Neural progenitor cell (in vitro differentiated cells): ENCODE measurements at regions not wholly inside any gene's neighbourhood (a gene's known extent, or its start where the extent isn't known, plus 50 kb on each side); places are given as distances from the start of the nearest gene placed in this dataset.

ENCODE experiments used
- DNase-seq: peaks from one replicate; pipeline ENCODE4 v3.0.0-alpha.2; 2016; ENCODE audit warnings: low spot score
- H2AFZ ChIP-seq: fragments of 200-600 bp; sonication (generic); replicated peaks from 2 replicates; pipeline ENCODE4 v1.6.1; 2016; ENCODE audit warnings: antibody characterized with exemption
- H3F3A ChIP-seq: fragments of 200-600 bp; sonication (generic); 2 replicates; pipeline ENCODE4 v1.6.1; 2016; ENCODE audit warnings: antibody characterized with exemption, low read depth
- H3K27ac ChIP-seq: fragments of 200-600 bp; sonication (generic); 2 replicates; pipeline ENCODE4 v1.5.1; 2016; ENCODE audit warnings: mild to moderate bottlenecking
- H3K27me3 ChIP-seq: fragments of 200-600 bp; sonication (generic); 2 replicates; pipeline ENCODE4 v1.6.1; 2016; ENCODE audit warnings: mild to moderate bottlenecking, moderate library complexity
- H3K36me3 ChIP-seq: fragments of 200-600 bp; sonication (generic); 2 replicates; pipeline ENCODE4 v1.5.1; 2016
- H3K4me1 ChIP-seq: fragments of 200-600 bp; sonication (generic); 2 replicates; pipeline ENCODE4 v1.6.1; 2016; ENCODE audit warnings: mixed run types
- H3K4me2 ChIP-seq: fragments of 200-600 bp; sonication (generic); 2 replicates; pipeline ENCODE4 v1.6.1; 2016
- H3K4me3 ChIP-seq: fragments of 200-600 bp; sonication (generic); 2 replicates; pipeline ENCODE4 v1.5.1; 2016
- H3K79me2 ChIP-seq: fragments of 200-600 bp; sonication (generic); 2 replicates; pipeline ENCODE4 v1.6.1; 2016; ENCODE audit warnings: low read depth
- H3K9ac ChIP-seq: fragments of 200-600 bp; sonication (generic); 2 replicates; pipeline ENCODE4 v1.6.1; 2016
- H3K9me3 ChIP-seq: fragments of 200-600 bp; sonication (generic); 2 replicates; pipeline ENCODE4 v1.5.1; 2016; ENCODE audit warnings: low read depth
- H4K20me1 ChIP-seq: fragments of 200-600 bp; sonication (generic); 2 replicates; pipeline ENCODE4 v1.6.1; 2016; ENCODE audit warnings: low read depth
- H3K27ac Mint-ChIP-seq: 3 replicates; pipeline ENCODE4 v1.8.0; 2021; ENCODE audit warnings: mixed read lengths
- H3K27me3 Mint-ChIP-seq: 2 replicates; pipeline ENCODE4 v1.8.0; 2022; ENCODE audit warnings: low read depth, mild to moderate bottlenecking, inconsistent platforms, moderate library complexity, mixed read lengths; ENCODE audit not compliant: insufficient read depth
- H3K36me3 Mint-ChIP-seq: 3 replicates; pipeline ENCODE4 v1.8.0; 2021; ENCODE audit warnings: mixed read lengths
- H3K4me1 Mint-ChIP-seq: 3 replicates; pipeline ENCODE4 v1.8.0; 2021; ENCODE audit warnings: mixed read lengths
- H3K4me3 Mint-ChIP-seq: 3 replicates; pipeline ENCODE4 v1.8.0; 2021; ENCODE audit warnings: mild to moderate bottlenecking, moderate library complexity, mixed read lengths
- H3K9me3 Mint-ChIP-seq: 3 replicates; pipeline ENCODE4 v1.8.0; 2020; ENCODE audit warnings: mixed read lengths
- CTCF ChIP-seq: fragments of 200-600 bp; sonication (generic); IDR thresholded peaks from 2 replicates; pipeline ENCODE4 v1.5.1; 2017; ENCODE audit warnings: antibody characterized with exemption, mild to moderate bottlenecking
- EZH2 ChIP-seq: fragments of 200-600 bp; sonication (generic); IDR thresholded peaks from 2 replicates; pipeline ENCODE4 v1.6.1; 2017; ENCODE audit warnings: antibody characterized with exemption, mild to moderate bottlenecking, moderate library complexity
- EZH2phosphoT487 ChIP-seq: fragments of 200-600 bp; sonication (generic); IDR thresholded peaks from 2 replicates; pipeline ENCODE4 v1.6.1; 2017; ENCODE audit warnings: antibody characterized with exemption

DNA sequence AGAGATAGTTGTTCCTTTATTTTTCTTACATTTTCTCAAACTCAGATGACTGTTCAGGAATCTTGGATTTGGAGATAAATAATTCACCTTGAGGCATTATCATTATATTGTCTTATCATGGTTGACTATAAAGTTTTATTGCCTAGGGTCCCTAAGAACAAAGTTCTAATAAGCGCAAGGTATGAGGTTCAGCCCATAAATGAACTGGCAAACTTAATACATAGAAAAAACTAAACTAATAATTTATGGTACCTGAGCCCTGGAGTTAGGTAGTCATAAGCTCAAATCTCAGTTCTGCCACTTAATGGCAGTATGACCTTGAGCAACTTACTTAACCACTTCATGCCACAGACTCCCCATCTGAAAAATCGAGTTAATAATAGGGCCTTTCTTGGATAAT is 334.0 kb upstream of the PBX1 start:
- no peak overlapping the region for H3K4me3 Mint-ChIP-seq
- no peaks in the 10 kb centered on the region for H3K9me3 Mint-ChIP-seq

DNA sequence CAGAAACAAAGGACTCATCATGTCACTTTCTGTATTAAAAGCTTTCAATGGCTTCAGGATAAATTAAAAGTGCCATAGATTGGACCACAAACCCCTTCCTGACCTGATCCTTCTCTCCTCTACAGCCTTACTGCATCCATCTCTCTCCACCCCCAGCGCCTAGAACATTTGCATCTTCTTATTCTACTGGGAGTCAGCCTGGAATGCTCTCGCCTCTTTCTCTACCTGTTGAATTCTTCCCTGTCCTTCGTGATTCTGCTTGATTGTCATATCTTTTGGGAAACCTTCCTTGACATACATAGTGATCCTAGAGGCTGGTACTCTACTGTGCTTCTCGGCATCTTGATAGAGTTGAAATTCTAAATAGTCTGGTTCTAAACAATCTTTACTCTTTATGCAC is 332.0 kb upstream of the PBX1 start:
- Histone ChIP-seq H3K4me3 (no peak overlapping the region), H3K9ac (no peak overlapping the region), H3K4me2 (no peak overlapping the region), H3K79me2 (no peaks in the 10 kb centered on the region), H4K20me1 (no peaks in the 10 kb centered on the region), H3F3A (no peaks in the 10 kb centered on the region), H3K9me3 (no peaks in the 10 kb centered on the region), H3K4me1 (no peaks in the 10 kb centered on the region), H2AFZ (no peak overlapping the region), H3K27ac (no peak overlapping the region), H3K27me3 (no peaks in the 10 kb centered on the region), H3K36me3 (no peaks in the 10 kb centered on the region)
- H3K4me1 Mint-ChIP-seq, result no peaks in the 10 kb centered on the region
- no peaks in the 10 kb centered on the region for H3K27me3 Mint-ChIP-seq
- H3K4me3 Mint-ChIP-seq, result no peak overlapping the region
- no peak overlapping the region for H3K27ac Mint-ChIP-seq
- H3K36me3 Mint-ChIP-seq, result no peaks in the 10 kb centered on the region
- DNase-seq, result no peak
- H3K9me3 Mint-ChIP-seq, result no peaks in the 10 kb centered on the region
- TF ChIP-seq EZH2phosphoT487, result no peak
- no peak for TF ChIP-seq CTCF
- no peak for TF ChIP-seq EZH2

More for the DNA sequence above, 334.0 kb upstream of the PBX1 start:
- H3K27ac ChIP-seq, result no peak overlapping the region
- H3K4me1 ChIP-seq, result no peaks in the 10 kb centered on the region
- DNase-seq, result no peak
- Mint-ChIP-seq H3K27ac (no peak overlapping the region), H3K27me3 (no peaks in the 10 kb centered on the region), H3K4me1 (no peaks in the 10 kb centered on the region), H3K36me3 (no peaks in the 10 kb centered on the region)
- H3K9me3 ChIP-seq, result no peaks in the 10 kb centered on the region
- H3F3A ChIP-seq, result no peaks in the 10 kb centered on the region
- H3K79me2 ChIP-seq, result no peaks in the 10 kb centered on the region
- no peak overlapping the region for H3K9ac ChIP-seq
- H3K4me2 ChIP-seq, result no peak overlapping the region
- TF ChIP-seq EZH2phosphoT487, result no peak
- TF ChIP-seq CTCF, result no peak
- no peak for TF ChIP-seq EZH2
- H3K27me3 ChIP-seq, result no peaks in the 10 kb centered on the region
- no peak overlapping the region for H3K4me3 ChIP-seq
- H3K36me3 ChIP-seq, result no peaks in the 10 kb centered on the region
- no peak overlapping the region for H2AFZ ChIP-seq
- H4K20me1 ChIP-seq, result no peaks in the 10 kb centered on the region

GRCh38 chr1:164228928-164229327 is 330.1 kb upstream of the PBX1 start:
- no peak overlapping the region for H3K27ac Mint-ChIP-seq
- no peaks in the 10 kb centered on the region for H3K9me3 Mint-ChIP-seq
- H3F3A ChIP-seq, result no peaks in the 10 kb centered on the region
- H3K4me3 ChIP-seq, result no peak overlapping the region
- no peaks in the 10 kb centered on the region for H3K36me3 ChIP-seq
- H3K4me2 ChIP-seq, result no peak overlapping the region
- no peaks in the 10 kb centered on the region for H4K20me1 ChIP-seq
- H2AFZ ChIP-seq, result no peak overlapping the region
- no peaks in the 10 kb centered on the region for H3K27me3 Mint-ChIP-seq
- H3K4me1 Mint-ChIP-seq, result no peaks in the 10 kb centered on the region
- H3K4me1 ChIP-seq, result no peaks in the 10 kb centered on the region
- H3K79me2 ChIP-seq, result no peaks in the 10 kb centered on the region
- H3K9ac ChIP-seq, result no peak overlapping the region
- H3K27ac ChIP-seq, result no peak overlapping the region
- TF ChIP-seq CTCF (no peak), EZH2 (no peak), EZH2phosphoT487 (no peak)
- H3K36me3 Mint-ChIP-seq, result no peaks in the 10 kb centered on the region
- DNase-seq, result no peak
- no peak overlapping the region for H3K4me3 Mint-ChIP-seq
- no peaks in the 10 kb centered on the region for H3K27me3 ChIP-seq
- no peaks in the 10 kb centered on the region for H3K9me3 ChIP-seq

- H2AFZ ChIP-seq, result no peak overlapping the region
- H3K27me3 ChIP-seq, result no peaks in the 10 kb centered on the region
- H3K4me2 ChIP-seq, result no peak overlapping the region
- no peaks in the 10 kb centered on the region for H3K4me1 Mint-ChIP-seq
- no peak overlapping the region for H3K4me3 ChIP-seq
- no peaks in the 10 kb centered on the region for H4K20me1 ChIP-seq
- TF ChIP-seq EZH2phosphoT487 (no peak), CTCF (no peak), EZH2 (no peak)
- H3K9me3 Mint-ChIP-seq, result no peaks in the 10 kb centered on the region
- no peak overlapping the region for H3K4me3 Mint-ChIP-seq
- no peak overlapping the region for H3K27ac Mint-ChIP-seq
- DNase-seq, result no peak
- no peaks in the 10 kb centered on the region for H3K9me3 ChIP-seq
- no peaks in the 10 kb centered on the region for H3K79me2 ChIP-seq
- H3K36me3 Mint-ChIP-seq, result no peaks in the 10 kb centered on the region
- H3K27me3 Mint-ChIP-seq, result no peaks in the 10 kb centered on the region
- H3K9ac ChIP-seq, result no peak overlapping the region
- no peak overlapping the region for H3K27ac ChIP-seq
- H3F3A ChIP-seq, result no peaks in the 10 kb centered on the region
- H3K4me1 ChIP-seq, result no peaks in the 10 kb centered on the region
- H3K36me3 ChIP-seq, result no peaks in the 10 kb centered on the region
Measured at GRCh38 chr1:164233149-164233548, 325.8 kb upstream of the PBX1 start.
